Activated naive CD8-positive, alpha-beta T cell treated with anti-CD3 and anti-CD28 coated beads, Interleukin-2, amount 10 ng/mL, durations not matched to agents 7 days and 5 days (primary cell): ENCODE measurements at regions not wholly inside any gene's neighbourhood (a gene's known extent, or its start where the extent isn't known, plus 50 kb on each side); places are given as distances from the start of the nearest gene placed in this dataset.

Experiments
- ATAC-seq: fragments of 150-1000 bp; cut with Tn5 transposase; one replicate; pipeline ENCODE4 v1.10.0; 2021; ENCODE audit warnings: low read depth, moderate library complexity
- POLR2A ChIA-PET: fragments of 350-600 bp; sonication (Branson Sonifier 250); formaldehyde crosslinking; loops from one replicate; lab custom pipeline; 2021; ENCODE audit warnings: antibody characterized with exemption; lab: Charles Lee
- DNase-seq: peaks from one replicate; pipeline ENCODE4 v3.0.0; 2021
- H3K27ac Mint-ChIP-seq: one replicate; pipeline ENCODE4 v1.8.0; 2022; ENCODE audit warnings: mild to moderate bottlenecking, mixed read lengths
- H3K27me3 Mint-ChIP-seq: one replicate; pipeline ENCODE4 v1.8.0; 2022; ENCODE audit warnings: mild to moderate bottlenecking, moderate library complexity, mixed read lengths
- H3K36me3 Mint-ChIP-seq: one replicate; pipeline ENCODE4 v1.8.0; 2021; ENCODE audit warnings: mild to moderate bottlenecking, mixed read lengths
- H3K4me1 Mint-ChIP-seq: one replicate; pipeline ENCODE4 v1.8.0; 2021; ENCODE audit warnings: mixed read lengths
- H3K4me3 Mint-ChIP-seq: one replicate; pipeline ENCODE4 v1.8.0; 2022; ENCODE audit warnings: mild to moderate bottlenecking, moderate library complexity, mixed read lengths
- H3K9me3 Mint-ChIP-seq: one replicate; pipeline ENCODE4 v1.8.0; 2021; ENCODE audit warnings: mixed read lengths

GRCh38 chr7:13447637-13448036, 541.8 kb downstream of the ETV1 start:
- POLR2A ChIA-PET, result no interaction called here
- no peaks in the 10 kb centered on the region for H3K4me1 Mint-ChIP-seq
- ATAC-seq, result no peak

GRCh38 chr7:13448243-13448642, 541.2 kb downstream of the ETV1 start:
- H3K4me3 Mint-ChIP-seq, result no peak overlapping the region
- H3K27ac Mint-ChIP-seq, result no peak overlapping the region
- no peaks in the 10 kb centered on the region for H3K36me3 Mint-ChIP-seq
- ATAC-seq (no peak), DNase-seq (no peak)
- H3K4me1 Mint-ChIP-seq, result no peaks in the 10 kb centered on the region
- no peaks in the 10 kb centered on the region for H3K27me3 Mint-ChIP-seq
- POLR2A ChIA-PET, result no interaction called here
- H3K9me3 Mint-ChIP-seq, result no peaks in the 10 kb centered on the region

More at GRCh38 chr7:13447637-13448036, 541.8 kb downstream of the ETV1 start:
- Mint-ChIP-seq H3K27me3 (no peaks in the 10 kb centered on the region), H3K27ac (no peak overlapping the region), H3K9me3 (no peaks in the 10 kb centered on the region), H3K4me3 (no peak overlapping the region), H3K36me3 (no peaks in the 10 kb centered on the region)
- no peak for DNase-seq

GRCh38 chr7:13449460-13449859, 540.0 kb downstream of the ETV1 start:
- ATAC-seq (no peak), DNase-seq (no peak)
- Mint-ChIP-seq H3K27me3 (no peaks in the 10 kb centered on the region), H3K27ac (no peak overlapping the region), H3K36me3 (no peaks in the 10 kb centered on the region), H3K4me3 (no peak overlapping the region), H3K9me3 (no peaks in the 10 kb centered on the region), H3K4me1 (no peaks in the 10 kb centered on the region)
- POLR2A ChIA-PET, result no interaction called here

GRCh38 chr7:13454916-13455592, 534.4 kb downstream of the ETV1 start:
- no peak for DNase-seq
- H3K36me3 Mint-ChIP-seq, result no peaks in the 10 kb centered on the region

GRCh38 chr7:13457790-13458189, 531.7 kb downstream of the ETV1 start:
- Mint-ChIP-seq H3K36me3 (no peaks in the 10 kb centered on the region), H3K27me3 (no peaks in the 10 kb centered on the region), H3K9me3 (peaks cover 1% of the 10 kb centered on the region), H3K27ac (no peak overlapping the region), H3K4me3 (no peak overlapping the region), H3K4me1 (no peaks in the 10 kb centered on the region)
- DNase-seq (no peak), ATAC-seq (no peak)
- POLR2A ChIA-PET, result no interaction called here

More at GRCh38 chr7:13454916-13455592, 534.4 kb downstream of the ETV1 start:
- no peak overlapping the region for H3K4me3 Mint-ChIP-seq
- peaks cover 1% of the 10 kb centered on the region for H3K9me3 Mint-ChIP-seq
- no peak for ATAC-seq
- no peak overlapping the region for H3K27ac Mint-ChIP-seq
- no peaks in the 10 kb centered on the region for H3K27me3 Mint-ChIP-seq
- POLR2A ChIA-PET, result no interaction called here
- H3K4me1 Mint-ChIP-seq, result no peaks in the 10 kb centered on the region

- no peak for ATAC-seq
Measured at GRCh38 chr7:13466874-13467547, 522.5 kb downstream of the ETV1 start.

GRCh38 chr7:13476881-13477444, 512.5 kb downstream of the ETV1 start:
- no peak for ATAC-seq
- H3K36me3 Mint-ChIP-seq, result no peaks in the 10 kb centered on the region

More at GRCh38 chr7:13466874-13467547, 522.5 kb downstream of the ETV1 start:
- POLR2A ChIA-PET, result no interaction called here
- H3K36me3 Mint-ChIP-seq, result no peaks in the 10 kb centered on the region
- no peak overlapping the region for H3K4me3 Mint-ChIP-seq
- H3K4me1 Mint-ChIP-seq, result no peaks in the 10 kb centered on the region
- no peaks in the 10 kb centered on the region for H3K9me3 Mint-ChIP-seq
- H3K27ac Mint-ChIP-seq, result no peak overlapping the region
- DNase-seq, result no peak
- peaks cover 2% of the 10 kb centered on the region for H3K27me3 Mint-ChIP-seq

GRCh38 chr7:13489386-13489785, 500.1 kb downstream of the ETV1 start:
- DNase-seq (no peak), ATAC-seq (no peak)
- no peaks in the 10 kb centered on the region for H3K4me1 Mint-ChIP-seq
- POLR2A ChIA-PET, result no interaction called here
- no peaks in the 10 kb centered on the region for H3K36me3 Mint-ChIP-seq
- H3K27me3 Mint-ChIP-seq, result no peaks in the 10 kb centered on the region
- no peak overlapping the region for H3K27ac Mint-ChIP-seq
- no peak overlapping the region for H3K4me3 Mint-ChIP-seq
- H3K9me3 Mint-ChIP-seq, result peaks cover 3% of the 10 kb centered on the region

More at GRCh38 chr7:13476881-13477444, 512.5 kb downstream of the ETV1 start:
- no peaks in the 10 kb centered on the region for H3K4me1 Mint-ChIP-seq
- no peak overlapping the region for H3K4me3 Mint-ChIP-seq
- DNase-seq, result no peak
- no peaks in the 10 kb centered on the region for H3K27me3 Mint-ChIP-seq
- no peak overlapping the region for H3K27ac Mint-ChIP-seq
- no peaks in the 10 kb centered on the region for H3K9me3 Mint-ChIP-seq
- POLR2A ChIA-PET, result no interaction called here

GRCh38 chr7:13496976-13497375, 492.5 kb downstream of the ETV1 start:
- H3K4me1 Mint-ChIP-seq, result no peaks in the 10 kb centered on the region

GRCh38 chr7:13508586-13508985, 480.9 kb downstream of the ETV1 start:
- Mint-ChIP-seq H3K4me3 (no peak overlapping the region), H3K4me1 (no peaks in the 10 kb centered on the region), H3K36me3 (no peaks in the 10 kb centered on the region), H3K9me3 (peaks cover 3% of the 10 kb centered on the region), H3K27ac (no peak overlapping the region), H3K27me3 (no peaks in the 10 kb centered on the region)
- POLR2A ChIA-PET, result no interaction called here
- DNase-seq, result no peak
- no peak for ATAC-seq

More at GRCh38 chr7:13496976-13497375, 492.5 kb downstream of the ETV1 start:
- Mint-ChIP-seq H3K4me3 (no peak overlapping the region), H3K9me3 (peaks cover 3% of the 10 kb centered on the region), H3K36me3 (no peaks in the 10 kb centered on the region), H3K27me3 (no peaks in the 10 kb centered on the region), H3K27ac (no peak overlapping the region)
- POLR2A ChIA-PET, result no interaction called here
- DNase-seq, result no peak
- ATAC-seq, result no peak

- no peak overlapping the region for H3K4me3 Mint-ChIP-seq
- peaks cover 2% of the 10 kb centered on the region for H3K9me3 Mint-ChIP-seq
- H3K36me3 Mint-ChIP-seq, result no peaks in the 10 kb centered on the region
- POLR2A ChIA-PET, result no interaction called here
- no peaks in the 10 kb centered on the region for H3K4me1 Mint-ChIP-seq
- DNase-seq, result no peak
- no peaks in the 10 kb centered on the region for H3K27me3 Mint-ChIP-seq
- no peak overlapping the region for H3K27ac Mint-ChIP-seq
- ATAC-seq, result no peak
Measured at GRCh38 chr7:13518738-13519137, 470.7 kb downstream of the ETV1 start.

GRCh38 chr7:13524076-13524475, 465.4 kb downstream of the ETV1 start:
- Mint-ChIP-seq H3K4me1 (no peaks in the 10 kb centered on the region), H3K36me3 (no peaks in the 10 kb centered on the region), H3K4me3 (no peak overlapping the region), H3K9me3 (no peaks in the 10 kb centered on the region), H3K27me3 (no peaks in the 10 kb centered on the region), H3K27ac (no peak overlapping the region)
- POLR2A ChIA-PET, result no interaction called here
- DNase-seq (no peak), ATAC-seq (no peak)

- DNase-seq, result no peak
- Mint-ChIP-seq H3K27me3 (no peaks in the 10 kb centered on the region), H3K4me1 (no peaks in the 10 kb centered on the region), H3K9me3 (no peaks in the 10 kb centered on the region), H3K27ac (no peak overlapping the region), H3K36me3 (no peaks in the 10 kb centered on the region), H3K4me3 (no peak overlapping the region)
- POLR2A ChIA-PET, result no interaction called here
- no peak for ATAC-seq
Measured at GRCh38 chr7:13532028-13532753, 457.3 kb downstream of the ETV1 start.
